Hematopoietic multipotent progenitor cell treated with erythropoietin and hydrocortisone succinate and interleukin-3 and kit ligand, for 4 days (in vitro differentiated cells): ENCODE measurements at regions not wholly inside any gene's neighbourhood (a gene's known extent, or its start where the extent isn't known, plus 50 kb on each side); places are given as distances from the start of the nearest gene placed in this dataset.
"Not testable (repeated sequence)": the region's sequence is repeated elsewhere in the genome, so short reads cannot be mapped to it uniquely, and the experiment has no call there.

Source experiments
- DNase-seq: peaks from one replicate; pipeline ENCODE4 v3.0.0-alpha.2; 2015

GRCh38 chr3:80408030-80408721 lies 640.4 kb upstream of the ROBO1 start:
- no peak for DNase-seq

GRCh38 chr3:80405618-80406017 lies 637.8 kb upstream of the ROBO1 start:
- DNase-seq = no peak

- no peak for DNase-seq
Measured at GRCh38 chr3:80395023-80395422, 627.2 kb upstream of the ROBO1 start.

GRCh38 chr3:80391573-80391972 lies 623.8 kb upstream of the ROBO1 start:
- no peak for DNase-seq

GRCh38 chr3:80384811-80385210 lies 617.0 kb upstream of the ROBO1 start:
- DNase-seq = no peak

GRCh38 chr3:80374423-80374822 lies 606.6 kb upstream of the ROBO1 start:
- DNase-seq = no peak

GRCh38 chr3:80368616-80369015 lies 600.8 kb upstream of the ROBO1 start:
- no peak for DNase-seq

- DNase-seq = peak; percentile 2
Measured at GRCh38 chr3:80366808-80367548, 599.2 kb upstream of the ROBO1 start.

GRCh38 chr3:80357761-80358160 lies 590.0 kb upstream of the ROBO1 start:
- DNase-seq = no peak

- peak; percentile 4 for DNase-seq
Measured at GRCh38 chr3:80355144-80355543, 587.3 kb upstream of the ROBO1 start.

- no peak for DNase-seq
Measured at GRCh38 chr3:80351201-80351600, 583.4 kb upstream of the ROBO1 start.

GRCh38 chr3:80350771-80351170 lies 583.0 kb upstream of the ROBO1 start:
- no peak for DNase-seq

GRCh38 chr3:80338366-80338765 lies 570.6 kb upstream of the ROBO1 start:
- no peak for DNase-seq

GRCh38 chr3:80334534-80334933 lies 566.7 kb upstream of the ROBO1 start:
- DNase-seq = no peak

- no peak for DNase-seq
Measured at GRCh38 chr3:80331494-80332170, 563.8 kb upstream of the ROBO1 start.

- not testable (repeated sequence) for DNase-seq
Measured at GRCh38 chr3:80314541-80314940, 546.7 kb upstream of the ROBO1 start.

GRCh38 chr3:80308637-80309036 lies 540.8 kb upstream of the ROBO1 start:
- no peak for DNase-seq

- DNase-seq = no peak
Measured at GRCh38 chr3:80307844-80308243, 540.0 kb upstream of the ROBO1 start.

GRCh38 chr3:80297720-80298119 lies 529.9 kb upstream of the ROBO1 start:
- DNase-seq = no peak

- DNase-seq = no peak
Measured at GRCh38 chr3:80285388-80285787, 517.6 kb upstream of the ROBO1 start.

- DNase-seq = no peak
Measured at GRCh38 chr3:80283783-80284182, 516.0 kb upstream of the ROBO1 start.

- no peak for DNase-seq
Measured at GRCh38 chr3:80278056-80278455, 510.3 kb upstream of the ROBO1 start.

- DNase-seq = no peak
Measured at GRCh38 chr3:80275120-80275519, 507.3 kb upstream of the ROBO1 start.

GRCh38 chr3:80263260-80263659 lies 495.5 kb upstream of the ROBO1 start:
- DNase-seq = no peak
